H9 (cell line): ENCODE measurements at regions not wholly inside any gene's neighbourhood (a gene's known extent, or its start where the extent isn't known, plus 50 kb on each side); places are given as distances from the start of the nearest gene placed in this dataset.

Experiments
- DNase-seq: peaks from one replicate; pipeline ENCODE4 v3.0.0-alpha.2; 2017
- H2AFZ ChIP-seq: one replicate; pipeline ENCODE4 v1.6.1; 2013; ENCODE audit warnings: mild to moderate bottlenecking, low read length, control low read depth, moderate library complexity
- H2AK5ac ChIP-seq: 2 replicates; pipeline ENCODE4 v1.6.1; 2013; ENCODE audit warnings: low read length, control low read depth, mixed read lengths; ENCODE audit not compliant: insufficient read length
- H2BK120ac ChIP-seq: one replicate; pipeline ENCODE4 v1.6.1; 2013; ENCODE audit warnings: low read depth, mild to moderate bottlenecking, low read length, control low read depth, inconsistent platforms; ENCODE audit not compliant: poor library complexity, severe bottlenecking
- H2BK12ac ChIP-seq: 2 replicates; pipeline ENCODE4 v1.6.1; 2013; ENCODE audit warnings: low read length, control low read depth, mixed read lengths, low read depth; ENCODE audit not compliant: insufficient read length
- H2BK15ac ChIP-seq: 2 replicates; pipeline ENCODE4 v1.6.1; 2013; ENCODE audit warnings: low read depth, low read length, control low read depth
- H2BK20ac ChIP-seq: one replicate; pipeline ENCODE4 v1.6.1; 2013; ENCODE audit warnings: low read depth, mild to moderate bottlenecking, low read length, control low read depth, inconsistent platforms; ENCODE audit not compliant: poor library complexity, severe bottlenecking
- H2BK5ac ChIP-seq: 2 replicates; pipeline ENCODE4 v1.6.1; 2013; ENCODE audit warnings: low read length, control low read depth, mixed read lengths; ENCODE audit not compliant: insufficient read length
- H3K14ac ChIP-seq: 2 replicates; pipeline ENCODE4 v1.6.1; 2013; ENCODE audit warnings: low read length, control low read depth; ENCODE audit not compliant: insufficient read depth
- H3K18ac ChIP-seq: 2 replicates; pipeline ENCODE4 v1.6.1; 2013; ENCODE audit warnings: low read depth, mild to moderate bottlenecking, mixed read lengths, low read length, control low read depth; ENCODE audit not compliant: insufficient read length
- H3K23ac ChIP-seq: 2 replicates; pipeline ENCODE4 v1.6.1; 2013; ENCODE audit warnings: low read length, control low read depth, mixed read lengths, low read depth; ENCODE audit not compliant: insufficient read length
- H3K23me2 ChIP-seq: 2 replicates; pipeline ENCODE4 v1.6.1; 2013; ENCODE audit warnings: low read depth, mild to moderate bottlenecking, mixed read lengths, low read length, control low read depth; ENCODE audit not compliant: insufficient read length, poor library complexity, severe bottlenecking
- H3K27ac ChIP-seq: 2 replicates; pipeline ENCODE4 v1.5.1; 2013; ENCODE audit warnings: low read length, control low read depth, mixed read lengths, low read depth; ENCODE audit not compliant: insufficient read length
- H3K27me3 ChIP-seq: 2 replicates; pipeline ENCODE4 v1.6.1; 2013; ENCODE audit warnings: low read length, control low read depth, inconsistent platforms; ENCODE audit not compliant: insufficient read depth
- H3K4ac ChIP-seq: 2 replicates; pipeline ENCODE4 v1.6.1; 2013; ENCODE audit warnings: low read depth, mild to moderate bottlenecking, control low read depth, inconsistent platforms, low read length, moderate library complexity
- H3K4me1 ChIP-seq: 2 replicates; pipeline ENCODE4 v1.6.1; 2013; ENCODE audit warnings: low read length, control low read depth, inconsistent platforms; ENCODE audit not compliant: insufficient read depth
- H3K4me2 ChIP-seq: 2 replicates; pipeline ENCODE4 v1.6.1; 2013; ENCODE audit warnings: low read length, control low read depth, mixed read lengths; ENCODE audit not compliant: insufficient read length, insufficient read depth
- H3K56ac ChIP-seq: 2 replicates; pipeline ENCODE4 v1.6.1; 2013; ENCODE audit warnings: low read depth, mild to moderate bottlenecking, mixed read lengths, low read length, control low read depth; ENCODE audit not compliant: insufficient read length
- H3K79me1 ChIP-seq: 2 replicates; pipeline ENCODE4 v1.6.1; 2013; ENCODE audit warnings: low read depth, mild to moderate bottlenecking, moderate library complexity, low read length, control low read depth, inconsistent platforms; ENCODE audit not compliant: insufficient read depth, poor library complexity, severe bottlenecking
- H3K79me2 ChIP-seq: 2 replicates; pipeline ENCODE4 v1.6.1; 2013; ENCODE audit warnings: low read length, control low read depth, inconsistent platforms; ENCODE audit not compliant: insufficient read depth
- H3K9ac ChIP-seq: 2 replicates; pipeline ENCODE4 v1.6.1; 2013; ENCODE audit warnings: low read length, control low read depth, mixed read lengths; ENCODE audit not compliant: insufficient read length; ENCODE audit errors: extremely low read depth
- H3K9me3 ChIP-seq: one replicate; pipeline ENCODE4 v1.6.1; 2013; ENCODE audit warnings: low read depth, low read length, inconsistent platforms; ENCODE audit not compliant: control insufficient read depth
- H3T11ph ChIP-seq: one replicate; pipeline ENCODE4 v1.6.1; 2013; ENCODE audit warnings: mild to moderate bottlenecking, low read length, control low read depth, inconsistent platforms
- H4K20me1 ChIP-seq: one replicate; pipeline ENCODE4 v1.6.1; 2013; ENCODE audit not compliant: control insufficient read depth, insufficient read length, insufficient read depth
- H4K5ac ChIP-seq: 2 replicates; pipeline ENCODE4 v1.6.1; 2013; ENCODE audit warnings: low read depth, mild to moderate bottlenecking, mixed read lengths, low read length, control low read depth; ENCODE audit not compliant: insufficient read length
- H4K8ac ChIP-seq: replicated peaks from 2 replicates; pipeline ENCODE4 v1.6.1; 2013; ENCODE audit warnings: low read length, control low read depth, mixed read lengths, low read depth; ENCODE audit not compliant: insufficient read length
- H4K91ac ChIP-seq: 2 replicates; pipeline ENCODE4 v1.6.1; 2013; ENCODE audit warnings: low read depth, mild to moderate bottlenecking, moderate library complexity, mixed read lengths, low read length, control low read depth; ENCODE audit not compliant: insufficient read length
- H3K27ac Mint-ChIP-seq, 3 experiments: 2 replicates in 2 of 3; 3 replicates in 1 of 3; pipeline ENCODE4 v1.8.0; 2020 to 2021; ENCODE audit warnings: mixed read lengths in 3 of 3, mild to moderate bottlenecking in 1 of 3, moderate library complexity in 1 of 3
- H3K27me3 Mint-ChIP-seq: 2 replicates; pipeline ENCODE4 v1.8.0; 2021; ENCODE audit warnings: low read depth, mild to moderate bottlenecking, moderate library complexity, mixed read lengths
- H3K36me3 Mint-ChIP-seq, 3 experiments: 2 replicates in 2 of 3; 3 replicates in 1 of 3; pipeline ENCODE4 v1.8.0; 2020 to 2021; ENCODE audit warnings: low read depth in 3 of 3, mixed read lengths in 3 of 3; ENCODE audit not compliant: insufficient read depth in 1 of 3
- H3K4me1 Mint-ChIP-seq, 2 experiments: 2 replicates each; pipeline ENCODE4 v1.8.0; 2020; ENCODE audit warnings: mixed read lengths in 2 of 2
- H3K4me3 Mint-ChIP-seq, 2 experiments: 2 replicates in 1 of 2; 3 replicates in 1 of 2; pipeline ENCODE4 v1.8.0; 2020 to 2021; ENCODE audit warnings: mild to moderate bottlenecking in 2 of 2, mixed read lengths in 2 of 2, moderate library complexity in 1 of 2
- H3K9me3 Mint-ChIP-seq, 2 experiments: 2 replicates in 1 of 2; 3 replicates in 1 of 2; pipeline ENCODE4 v1.8.0; 2020; ENCODE audit warnings: mild to moderate bottlenecking in 2 of 2, mixed read lengths in 2 of 2, moderate library complexity in 1 of 2
- WGBS: extraction: QIAGEN DNeasy Blood & Tissue Kit; methylation state at CpG from one replicate; pipeline ENCODE4 v1.1.7; 2013; ENCODE audit warnings: missing lambda C conversion rate, low lambda C conversion rate, mixed read lengths; ENCODE audit not compliant: insufficient read length; ENCODE audit errors: extremely low coverage; 5-methylcytosine and 5-hydroxymethylcytosine counted together
- TF ChIP-seq, protein P1 (sequence below): fragments of 200-600 bp; sonication (generic); conservative IDR thresholded peaks from 3 replicates; pipeline ENCODE4 v1.8.0; 2021; ENCODE audit warnings: antibody characterized with exemption, mild to moderate bottlenecking

DNA sequence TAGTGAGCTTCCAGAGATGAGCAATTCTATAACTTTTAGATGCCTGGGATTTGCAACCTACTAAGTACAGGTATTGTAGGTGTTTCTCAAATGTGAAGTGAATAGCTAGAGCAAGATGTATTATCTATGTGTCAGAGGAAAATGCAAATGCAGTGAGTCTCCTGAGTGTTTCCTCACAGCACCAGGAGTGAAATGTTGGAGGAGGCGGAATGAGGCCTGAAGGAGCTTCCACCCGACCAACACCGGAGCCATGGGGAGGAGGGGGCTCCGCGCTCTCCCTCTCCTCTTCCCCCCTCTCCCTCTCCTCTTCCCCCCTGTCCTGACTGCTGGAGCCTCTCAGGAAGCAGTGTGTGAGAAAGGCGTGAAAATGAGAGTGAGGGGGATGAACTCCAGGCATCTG is 79.9 kb upstream of the RNF32 start:
- no CpG with 5 or more reads among the region's 6 CpGs for WGBS

More for the DNA sequence above, 79.9 kb upstream of the RNF32 start:
- no peak overlapping the region for H3K4me3 Mint-ChIP-seq
- Histone ChIP-seq H3K4me1 (peaks cover 4% of the 10 kb centered on the region; the same call in 1 of the 2 replicates), H2AK5ac (no peak overlapping the region), H3K4ac (no peak overlapping the region), H3K79me2 (no peaks in the 10 kb centered on the region), H4K20me1 (no peaks in the 10 kb centered on the region), H3K56ac (no peak overlapping the region), H3K27me3 (no peaks in the 10 kb centered on the region), H3K79me1 (no peaks in the 10 kb centered on the region), H4K5ac (no peak overlapping the region), H3K9ac (no peak overlapping the region), H3K4me2 (no peak overlapping the region), H2BK20ac (no peak overlapping the region), H2BK15ac (no peak overlapping the region; the same call in 1 of the 2 replicates), H3T11ph (no peak overlapping the region), H3K9me3 (no peaks in the 10 kb centered on the region), H3K18ac (no peak overlapping the region), H2BK5ac (no peak overlapping the region), H4K8ac (no peak overlapping the region), H2BK120ac (no peak overlapping the region), H3K27ac (no peak overlapping the region), H2AFZ (no peak overlapping the region), H3K23me2 (no peaks in the 10 kb centered on the region), H2BK12ac (no peak overlapping the region), H3K14ac (no peak overlapping the region), H3K23ac (no peak overlapping the region), H4K91ac (no peak overlapping the region)
- H3K27me3 Mint-ChIP-seq: peaks cover 8% of the 10 kb centered on the region; the same call in 1 of the 2 replicates
- H3K27ac Mint-ChIP-seq: no peak overlapping the region
- TF ChIP-seq, protein P1, sequence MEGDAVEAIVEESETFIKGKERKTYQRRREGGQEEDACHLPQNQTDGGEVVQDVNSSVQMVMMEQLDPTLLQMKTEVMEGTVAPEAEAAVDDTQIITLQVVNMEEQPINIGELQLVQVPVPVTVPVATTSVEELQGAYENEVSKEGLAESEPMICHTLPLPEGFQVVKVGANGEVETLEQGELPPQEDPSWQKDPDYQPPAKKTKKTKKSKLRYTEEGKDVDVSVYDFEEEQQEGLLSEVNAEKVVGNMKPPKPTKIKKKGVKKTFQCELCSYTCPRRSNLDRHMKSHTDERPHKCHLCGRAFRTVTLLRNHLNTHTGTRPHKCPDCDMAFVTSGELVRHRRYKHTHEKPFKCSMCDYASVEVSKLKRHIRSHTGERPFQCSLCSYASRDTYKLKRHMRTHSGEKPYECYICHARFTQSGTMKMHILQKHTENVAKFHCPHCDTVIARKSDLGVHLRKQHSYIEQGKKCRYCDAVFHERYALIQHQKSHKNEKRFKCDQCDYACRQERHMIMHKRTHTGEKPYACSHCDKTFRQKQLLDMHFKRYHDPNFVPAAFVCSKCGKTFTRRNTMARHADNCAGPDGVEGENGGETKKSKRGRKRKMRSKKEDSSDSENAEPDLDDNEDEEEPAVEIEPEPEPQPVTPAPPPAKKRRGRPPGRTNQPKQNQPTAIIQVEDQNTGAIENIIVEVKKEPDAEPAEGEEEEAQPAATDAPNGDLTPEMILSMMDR: no peak
- peaks cover 25% of the 10 kb centered on the region in 2 experiments for H3K9me3 Mint-ChIP-seq
- DNase-seq: no peak
- H3K36me3 Mint-ChIP-seq: peaks cover 11 to 24% (median 13%) of the 10 kb centered on the region in 3 experiments; a peak in 6 of 7 replicates
- H3K4me1 Mint-ChIP-seq: peaks cover 10 to 12% of the 10 kb centered on the region in 2 experiments
